ENCODE measurements at regions not wholly inside any gene's neighbourhood (a gene's known extent, or its start where the extent isn't known, plus 50 kb on each side); places are given as distances from the start of the nearest gene placed in this dataset.

GRCh38 chr14:48452437-48452995, 777.1 kb upstream of the MDGA2 start:
- H3K36me3 ChIP-seq (replicated peaks in 1 of 2; ENCODE audit: control extremely low read depth in 1 of 2, control insufficient read depth in 1 of 2, extremely low read depth in 1 of 2, insufficient read depth in 2 of 2, low read length in 1 of 2): no peaks in the 10 kb centered on the region
- H2AFZ ChIP-seq (ENCODE audit: insufficient read depth, low read depth, low read length, poor library complexity, severe bottlenecking): no peak overlapping the region
- TF ChIP-seq EZH2 (IDR thresholded peaks at IDR 0.05; ENCODE audit: borderline replicate concordance, insufficient read depth, low read depth, low read length, poor library complexity, severe bottlenecking) (no peak), CTCF (IDR thresholded peaks at IDR 0.05) (no peak)
- ATAC-seq (ENCODE audit: low read depth): no peak
- CTCF ChIA-PET: no interaction called here
- no peaks in the 10 kb centered on the region for H3K27me3 ChIP-seq (replicated peaks in 1 of 4; ENCODE audit: control extremely low read depth in 1 of 4, control insufficient read depth in 3 of 4, insufficient read depth in 4 of 4, low read length in 3 of 4)
- intact Hi-C loops (cut with micrococcal nuclease): no loop called here
- H3K4me2 ChIP-seq (replicated peaks; ENCODE audit: low read depth, low read length, poor library complexity, severe bottlenecking): no peak overlapping the region
- Mint-ChIP-seq H3K4me3 (no peak overlapping the region), H3K9me3 (ENCODE audit: insufficient read depth) (no peaks in the 10 kb centered on the region), H3K27me3 (no peaks in the 10 kb centered on the region), H3K27ac (no peak overlapping the region), H3K4me1 (no peaks in the 10 kb centered on the region)
- H3K4me3 ChIP-seq (ENCODE audit: control extremely low read depth in 1 of 5, extremely low read depth in 1 of 5, insufficient read depth in 1 of 5, low read depth in 2 of 5, low read length in 4 of 5): no peak overlapping the region
- H4K20me1 ChIP-seq (ENCODE audit: control insufficient read depth, insufficient read depth, low read length, poor library complexity, severe bottlenecking): no peaks in the 10 kb centered on the region
- POLR2A ChIA-PET: no interaction called here
- H3K79me2 ChIP-seq (ENCODE audit: control insufficient read depth, insufficient read depth, low read length): no peaks in the 10 kb centered on the region
- peaks cover 0 to 1% (median 0%) of the 10 kb centered on the region in 3 donors for H3K9me3 ChIP-seq (ENCODE audit: control extremely low read depth in 1 of 3, control insufficient read depth in 2 of 3, insufficient read depth in 1 of 3, low read length in 2 of 3)
- no peak for DNase-seq
- H3K27ac ChIP-seq (ENCODE audit: low read length in 2 of 2): no peak overlapping the region
- no CpG with 5 or more reads among the region's 2 CpGs for WGBS (ENCODE audit: insufficient coverage)
- H3K4me1 ChIP-seq (ENCODE audit: control insufficient read depth in 2 of 2, insufficient read depth in 2 of 2, low read length in 2 of 2): no peaks in the 10 kb centered on the region
- no peak overlapping the region for H3K9ac ChIP-seq (ENCODE audit: low read length)

- DNase-seq (no peak), ATAC-seq (ENCODE audit: low read depth) (no peak)
- no peak overlapping the region for H2AFZ ChIP-seq (ENCODE audit: insufficient read depth, low read depth, low read length, poor library complexity, severe bottlenecking)
- intact Hi-C loops (cut with micrococcal nuclease): no loop called here
- no peaks in the 10 kb centered on the region for H3K27me3 ChIP-seq (replicated peaks in 1 of 4; ENCODE audit: control extremely low read depth in 1 of 4, control insufficient read depth in 3 of 4, insufficient read depth in 4 of 4, low read length in 3 of 4)
- H3K9me3 ChIP-seq (ENCODE audit: control extremely low read depth in 1 of 3, control insufficient read depth in 2 of 3, insufficient read depth in 1 of 3, low read length in 2 of 3): peaks cover 0 to 8% (median 2%) of the 10 kb centered on the region in 3 donors
- ChIA-PET CTCF (no interaction called here), POLR2A (no interaction called here)
- no peaks in the 10 kb centered on the region for H3K27me3 Mint-ChIP-seq
- no peak overlapping the region for H3K27ac ChIP-seq (ENCODE audit: low read length in 2 of 2)
- H3K27ac Mint-ChIP-seq: no peak overlapping the region
- no peaks in the 10 kb centered on the region for H4K20me1 ChIP-seq (ENCODE audit: control insufficient read depth, insufficient read depth, low read length, poor library complexity, severe bottlenecking)
- no peaks in the 10 kb centered on the region for H3K36me3 ChIP-seq (replicated peaks in 1 of 2; ENCODE audit: control extremely low read depth in 1 of 2, control insufficient read depth in 1 of 2, extremely low read depth in 1 of 2, insufficient read depth in 2 of 2, low read length in 1 of 2)
- no peak overlapping the region for H3K4me3 ChIP-seq (ENCODE audit: control extremely low read depth in 1 of 5, extremely low read depth in 1 of 5, insufficient read depth in 1 of 5, low read depth in 2 of 5, low read length in 4 of 5)
- WGBS (ENCODE audit: insufficient coverage): 50% methylated on average over 1 of the region's 2 CpGs
- no peak overlapping the region for H3K4me3 Mint-ChIP-seq
- H3K4me1 ChIP-seq (ENCODE audit: control insufficient read depth in 2 of 2, insufficient read depth in 2 of 2, low read length in 2 of 2): no peaks in the 10 kb centered on the region
- no peak overlapping the region for H3K4me2 ChIP-seq (replicated peaks; ENCODE audit: low read depth, low read length, poor library complexity, severe bottlenecking)
- no peak overlapping the region for H3K9ac ChIP-seq (ENCODE audit: low read length)
- no peaks in the 10 kb centered on the region for H3K79me2 ChIP-seq (ENCODE audit: control insufficient read depth, insufficient read depth, low read length)
- no peaks in the 10 kb centered on the region for H3K4me1 Mint-ChIP-seq
- H3K9me3 Mint-ChIP-seq (ENCODE audit: insufficient read depth): no peaks in the 10 kb centered on the region
- TF ChIP-seq CTCF (IDR thresholded peaks at IDR 0.05) (no peak), EZH2 (IDR thresholded peaks at IDR 0.05; ENCODE audit: borderline replicate concordance, insufficient read depth, low read depth, low read length, poor library complexity, severe bottlenecking) (no peak)
Measured at GRCh38 chr14:48435221-48435620, 759.8 kb upstream of the MDGA2 start.
